HFFc6 (cell line): ENCODE measurements at regions not wholly inside any gene's neighbourhood (a gene's known extent, or its start where the extent isn't known, plus 50 kb on each side); places are given as distances from the start of the nearest gene placed in this dataset.

Experiments used
- DNase-seq: peaks from one replicate; pipeline ENCODE4 v3.0.0-alpha.2; 2018
- H3K27ac Mint-ChIP-seq: 2 replicates; pipeline ENCODE4 v1.8.0; 2020; ENCODE audit warnings: mild to moderate bottlenecking, mixed read lengths
- H3K27me3 Mint-ChIP-seq: 2 replicates; pipeline ENCODE4 v1.8.0; 2021; ENCODE audit warnings: mild to moderate bottlenecking, moderate library complexity, mixed read lengths; ENCODE audit not compliant: insufficient read depth
- H3K36me3 Mint-ChIP-seq: 2 replicates; pipeline ENCODE4 v1.8.0; 2021; ENCODE audit warnings: low read depth, mixed read lengths
- H3K4me1 Mint-ChIP-seq: 2 replicates; pipeline ENCODE4 v1.8.0; 2020; ENCODE audit warnings: low read depth, mixed read lengths
- H3K4me3 Mint-ChIP-seq: 2 replicates; pipeline ENCODE4 v1.8.0; 2020; ENCODE audit warnings: mild to moderate bottlenecking, moderate library complexity, mixed read lengths
- H3K9me3 Mint-ChIP-seq: 2 replicates; pipeline ENCODE4 v1.8.0; 2020; ENCODE audit warnings: mild to moderate bottlenecking, mixed read lengths
- TF ChIP-seq, protein P1 (sequence below): fragments of 200-600 bp; sonication (generic); IDR thresholded peaks from 2 replicates; pipeline ENCODE4 v1.5.0; 2021; ENCODE audit warnings: antibody characterized with exemption, mild to moderate bottlenecking

- H3K36me3 Mint-ChIP-seq, result 0 out of 2 replicates have a peak, but pooled peaks cover 5% of the 10 kb centered on the region
- peak; percentile 99 for DNase-seq
- H3K9me3 Mint-ChIP-seq, result no peaks in the 10 kb centered on the region
- H3K27ac Mint-ChIP-seq, result peak overlapping the region; percentile 96
- H3K27me3 Mint-ChIP-seq, result no peaks in the 10 kb centered on the region; the same call in 1 of the 2 replicates
- peak overlapping the region; percentile 77 for H3K4me3 Mint-ChIP-seq
- TF ChIP-seq, protein P1, sequence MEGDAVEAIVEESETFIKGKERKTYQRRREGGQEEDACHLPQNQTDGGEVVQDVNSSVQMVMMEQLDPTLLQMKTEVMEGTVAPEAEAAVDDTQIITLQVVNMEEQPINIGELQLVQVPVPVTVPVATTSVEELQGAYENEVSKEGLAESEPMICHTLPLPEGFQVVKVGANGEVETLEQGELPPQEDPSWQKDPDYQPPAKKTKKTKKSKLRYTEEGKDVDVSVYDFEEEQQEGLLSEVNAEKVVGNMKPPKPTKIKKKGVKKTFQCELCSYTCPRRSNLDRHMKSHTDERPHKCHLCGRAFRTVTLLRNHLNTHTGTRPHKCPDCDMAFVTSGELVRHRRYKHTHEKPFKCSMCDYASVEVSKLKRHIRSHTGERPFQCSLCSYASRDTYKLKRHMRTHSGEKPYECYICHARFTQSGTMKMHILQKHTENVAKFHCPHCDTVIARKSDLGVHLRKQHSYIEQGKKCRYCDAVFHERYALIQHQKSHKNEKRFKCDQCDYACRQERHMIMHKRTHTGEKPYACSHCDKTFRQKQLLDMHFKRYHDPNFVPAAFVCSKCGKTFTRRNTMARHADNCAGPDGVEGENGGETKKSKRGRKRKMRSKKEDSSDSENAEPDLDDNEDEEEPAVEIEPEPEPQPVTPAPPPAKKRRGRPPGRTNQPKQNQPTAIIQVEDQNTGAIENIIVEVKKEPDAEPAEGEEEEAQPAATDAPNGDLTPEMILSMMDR, result no peak
- H3K4me1 Mint-ChIP-seq, result peaks cover 67% of the 10 kb centered on the region
Observed at GRCh38 chr4:53688186-53688790, 97.0 kb upstream of the LNX1 start.

GRCh38 chr4:53686521-53686920 lies 95.2 kb upstream of the LNX1 start:
- Mint-ChIP-seq H3K27me3 (no peaks in the 10 kb centered on the region; the same call in 1 of the 2 replicates), H3K4me3 (no peak overlapping the region), H3K9me3 (no peaks in the 10 kb centered on the region), H3K36me3 (peaks cover 5% of the 10 kb centered on the region; the same call in 1 of the 2 replicates), H3K4me1 (peaks cover 81% of the 10 kb centered on the region), H3K27ac (peak overlapping the region; percentile 96)
- DNase-seq, result peak; percentile 18
- TF ChIP-seq, protein P1, result no peak

DNA sequence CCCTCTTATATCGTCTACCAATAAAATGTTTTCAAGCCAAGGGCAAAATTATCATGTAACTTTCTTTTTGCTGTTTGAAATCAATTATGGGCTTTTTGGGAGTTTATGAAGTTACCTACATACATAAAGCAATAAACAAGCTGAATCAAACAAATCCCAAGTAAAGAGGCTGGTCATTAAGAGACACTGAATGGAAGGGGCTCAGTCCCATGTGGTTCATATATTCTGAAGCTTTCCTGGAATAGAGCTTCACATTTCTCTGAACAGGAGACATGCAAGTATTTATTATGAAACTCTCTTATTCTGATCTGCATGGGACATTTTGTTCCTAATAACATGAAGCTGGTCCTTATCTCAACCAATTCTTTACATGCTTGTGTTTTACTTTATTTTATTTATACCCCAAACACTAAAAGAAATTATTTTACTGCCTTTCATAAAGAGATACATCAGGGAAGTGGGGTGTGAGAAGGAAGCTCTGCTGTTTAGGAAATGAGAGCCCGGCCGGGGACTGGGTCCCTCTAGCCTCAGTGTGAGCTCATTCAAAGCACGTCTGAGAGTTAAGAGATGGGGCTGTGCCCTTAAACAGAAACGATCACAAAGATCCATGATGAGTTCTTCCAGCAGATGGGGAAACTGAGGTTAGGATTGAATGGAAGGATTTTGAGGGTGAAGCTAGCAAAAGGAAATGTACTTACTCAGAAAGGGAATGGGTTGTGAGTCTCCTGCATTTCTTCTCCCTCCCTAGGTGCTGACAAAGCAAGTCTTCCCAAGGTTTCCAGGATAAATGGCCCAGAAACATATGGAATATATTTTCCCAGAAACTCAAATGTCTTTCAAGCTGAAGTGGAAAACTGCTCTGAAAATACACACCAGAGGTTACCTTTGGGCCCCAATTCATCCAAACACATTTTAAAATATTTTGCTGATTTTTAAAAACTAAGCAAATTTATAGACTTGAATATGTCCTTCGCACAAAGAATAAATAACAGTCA lies 93.1 kb upstream of the LNX1 start:
- no peaks in the 10 kb centered on the region; the same call in 1 of the 2 replicates for H3K27me3 Mint-ChIP-seq
- H3K4me3 Mint-ChIP-seq, result no peak overlapping the region
- no peak for DNase-seq
- peaks cover 79% of the 10 kb centered on the region for H3K4me1 Mint-ChIP-seq
- TF ChIP-seq, protein P1, result no peak
- peaks cover 11% of the 10 kb centered on the region; the same call in 1 of the 2 replicates for H3K36me3 Mint-ChIP-seq
- H3K27ac Mint-ChIP-seq, result peak overlapping the region; percentile 13; the same call in 1 of the 2 replicates
- no peaks in the 10 kb centered on the region for H3K9me3 Mint-ChIP-seq

- TF ChIP-seq, protein P1, result no peak
- H3K9me3 Mint-ChIP-seq, result no peaks in the 10 kb centered on the region
- H3K27me3 Mint-ChIP-seq, result no peaks in the 10 kb centered on the region
- H3K4me1 Mint-ChIP-seq, result peaks cover 64% of the 10 kb centered on the region
- peak overlapping the region; percentile 84 for H3K27ac Mint-ChIP-seq
- 0 out of 2 replicates have a peak overlapping the region, but pooled peaks have one; percentile 0 for H3K4me3 Mint-ChIP-seq
- H3K36me3 Mint-ChIP-seq, result peaks cover 11% of the 10 kb centered on the region; the same call in 1 of the 2 replicates
- DNase-seq, result no peak
Observed at GRCh38 chr4:53682908-53683307, 91.6 kb upstream of the LNX1 start.

- H3K27me3 Mint-ChIP-seq, result no peaks in the 10 kb centered on the region
Observed at GRCh38 chr4:53682196-53682595, 90.9 kb upstream of the LNX1 start.

More at GRCh38 chr4:53682196-53682595, 90.9 kb upstream of the LNX1 start:
- H3K36me3 Mint-ChIP-seq, result peaks cover 11% of the 10 kb centered on the region; the same call in 1 of the 2 replicates
- no peaks in the 10 kb centered on the region for H3K9me3 Mint-ChIP-seq
- H3K4me3 Mint-ChIP-seq, result peak overlapping the region; percentile 0; the same call in 1 of the 2 replicates
- TF ChIP-seq, protein P1, result no peak
- DNase-seq, result peak; percentile 50
- H3K4me1 Mint-ChIP-seq, result peaks cover 60% of the 10 kb centered on the region
- peak overlapping the region; percentile 84 for H3K27ac Mint-ChIP-seq
